Peyer's patch (tissue), 4 donors: ENCODE measurements at regions not wholly inside any gene's neighbourhood (a gene's known extent, or its start where the extent isn't known, plus 50 kb on each side); places are given as distances from the start of the nearest gene placed in this dataset.

Experiments used
- CTCF ChIP-seq, 6 experiments: fragments of 450-650 bp in 4 of 6; fragments of 200-600 bp in 2 of 6; sonication (generic) in 1 of 6; IDR thresholded peaks; one replicate each; pipeline ENCODE4 v1.5.1; 2017 to 2019; ENCODE audit warnings: antibody characterized with exemption in 6 of 6, mild to moderate bottlenecking in 3 of 6, moderate library complexity in 1 of 6
- POLR2A ChIP-seq, 2 donors: fragments of 450-650 bp; IDR thresholded peaks; one replicate each; pipeline ENCODE4 v1.5.1; 2017; ENCODE audit warnings: antibody characterized with exemption in 2 of 2, mild to moderate bottlenecking in 2 of 2, moderate library complexity in 2 of 2

GRCh38 chr3:18100121-18100520, 325.0 kb downstream of the SATB1 start:
- no peak for TF ChIP-seq CTCF (IDR thresholded peaks at IDR 0.05)
- no peak for TF ChIP-seq POLR2A (IDR thresholded peaks at IDR 0.05)
